GM12873 (cell line): ENCODE measurements at regions not wholly inside any gene's neighbourhood (a gene's known extent, or its start where the extent isn't known, plus 50 kb on each side); places are given as distances from the start of the nearest gene placed in this dataset.

Source experiments
- TF ChIP-seq, protein P1 (sequence below): IDR thresholded peaks from 2 replicates; pipeline ENCODE4 v1.5.1; 2012; ENCODE audit warnings: low read depth, mild to moderate bottlenecking, moderate library complexity, low read length, control low read depth; ENCODE audit not compliant: insufficient read depth; ENCODE audit errors: missing control alignments

DNA sequence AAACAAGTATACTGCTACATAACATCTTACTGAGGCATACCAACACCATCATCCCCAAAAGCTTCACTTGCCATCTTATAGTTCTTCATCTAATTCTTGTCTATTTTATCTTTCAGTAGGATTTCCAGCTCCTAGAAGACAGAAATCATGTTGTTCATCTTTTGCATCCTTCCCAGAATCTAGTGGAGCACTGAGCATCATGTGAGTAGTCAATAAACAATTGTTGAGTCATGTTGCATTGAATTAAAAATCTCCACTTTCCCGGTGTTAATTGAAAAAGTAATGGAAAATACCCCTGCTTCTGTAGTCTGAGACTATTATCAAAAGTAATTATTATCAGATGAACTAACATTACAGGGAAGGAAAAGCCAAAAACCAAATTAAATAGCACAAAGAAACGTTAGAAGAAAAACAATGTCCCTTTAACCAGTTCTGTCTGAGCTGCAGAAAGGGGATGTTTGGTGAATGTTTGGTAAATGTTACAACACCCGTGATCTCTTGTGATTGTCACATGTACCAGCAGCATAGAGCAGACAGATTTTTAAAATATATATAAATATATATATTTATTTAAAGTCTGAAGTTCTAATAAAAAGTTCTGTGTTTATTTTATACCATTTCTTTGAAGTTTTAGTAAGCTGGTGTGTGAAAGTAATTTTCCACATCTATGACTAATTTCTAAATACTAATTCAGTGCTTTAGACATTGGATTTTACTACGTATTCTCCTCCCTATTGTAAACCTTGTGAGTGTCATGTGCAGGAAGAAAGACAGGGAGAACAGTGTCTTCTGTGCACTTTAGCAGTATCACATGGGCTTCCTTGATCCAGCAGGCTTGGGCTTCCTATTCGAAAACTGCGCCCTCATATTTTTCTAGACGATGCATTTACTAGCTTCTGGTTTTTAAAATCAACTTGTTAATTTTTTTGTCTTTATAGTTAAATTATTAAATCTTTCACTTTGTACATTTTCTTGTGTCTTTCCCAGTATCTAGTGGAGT, 85.6 kb downstream of the RAP2B start:
- TF ChIP-seq, protein P1, sequence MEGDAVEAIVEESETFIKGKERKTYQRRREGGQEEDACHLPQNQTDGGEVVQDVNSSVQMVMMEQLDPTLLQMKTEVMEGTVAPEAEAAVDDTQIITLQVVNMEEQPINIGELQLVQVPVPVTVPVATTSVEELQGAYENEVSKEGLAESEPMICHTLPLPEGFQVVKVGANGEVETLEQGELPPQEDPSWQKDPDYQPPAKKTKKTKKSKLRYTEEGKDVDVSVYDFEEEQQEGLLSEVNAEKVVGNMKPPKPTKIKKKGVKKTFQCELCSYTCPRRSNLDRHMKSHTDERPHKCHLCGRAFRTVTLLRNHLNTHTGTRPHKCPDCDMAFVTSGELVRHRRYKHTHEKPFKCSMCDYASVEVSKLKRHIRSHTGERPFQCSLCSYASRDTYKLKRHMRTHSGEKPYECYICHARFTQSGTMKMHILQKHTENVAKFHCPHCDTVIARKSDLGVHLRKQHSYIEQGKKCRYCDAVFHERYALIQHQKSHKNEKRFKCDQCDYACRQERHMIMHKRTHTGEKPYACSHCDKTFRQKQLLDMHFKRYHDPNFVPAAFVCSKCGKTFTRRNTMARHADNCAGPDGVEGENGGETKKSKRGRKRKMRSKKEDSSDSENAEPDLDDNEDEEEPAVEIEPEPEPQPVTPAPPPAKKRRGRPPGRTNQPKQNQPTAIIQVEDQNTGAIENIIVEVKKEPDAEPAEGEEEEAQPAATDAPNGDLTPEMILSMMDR: no peak

DNA sequence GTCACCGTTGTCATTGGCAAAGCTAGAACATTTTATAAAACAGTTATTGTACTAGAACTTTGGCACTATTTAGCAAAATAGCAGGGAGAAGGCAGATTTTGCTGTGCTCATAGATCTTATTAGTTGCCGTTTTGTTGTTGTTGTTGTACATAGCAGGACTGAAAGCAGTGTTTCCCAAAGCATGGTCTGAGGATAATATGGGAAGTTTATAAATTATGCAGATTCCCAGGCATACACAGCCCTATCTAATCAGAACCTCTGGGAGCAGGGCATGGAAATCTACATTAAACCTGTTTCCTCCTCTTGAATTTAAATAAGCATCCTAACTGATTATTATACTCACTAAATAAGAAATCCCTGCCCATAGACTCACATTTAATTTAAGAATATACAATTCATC, 87.9 kb downstream of the RAP2B start:
- TF ChIP-seq, protein P1: no peak

DNA sequence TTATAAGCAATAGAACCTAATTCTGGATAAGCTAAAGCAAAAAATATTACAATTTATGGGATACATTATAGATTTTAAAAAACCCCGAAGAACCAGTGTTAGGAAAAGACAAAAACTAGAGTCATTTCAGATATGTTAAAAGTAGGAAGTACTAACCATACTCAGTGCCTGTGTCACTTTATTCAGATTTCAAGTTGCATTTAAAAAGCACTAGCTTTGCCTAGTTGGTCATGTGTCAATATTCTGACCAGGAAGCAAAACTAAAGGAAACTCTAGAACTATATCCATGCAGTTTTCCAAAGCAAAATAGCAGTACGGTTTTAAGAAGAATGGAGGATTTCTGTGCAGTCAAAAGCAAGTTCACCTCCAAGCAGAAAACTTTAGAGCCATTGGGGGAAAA, 88.4 kb downstream of the RAP2B start:
- TF ChIP-seq, protein P1: no peak

DNA sequence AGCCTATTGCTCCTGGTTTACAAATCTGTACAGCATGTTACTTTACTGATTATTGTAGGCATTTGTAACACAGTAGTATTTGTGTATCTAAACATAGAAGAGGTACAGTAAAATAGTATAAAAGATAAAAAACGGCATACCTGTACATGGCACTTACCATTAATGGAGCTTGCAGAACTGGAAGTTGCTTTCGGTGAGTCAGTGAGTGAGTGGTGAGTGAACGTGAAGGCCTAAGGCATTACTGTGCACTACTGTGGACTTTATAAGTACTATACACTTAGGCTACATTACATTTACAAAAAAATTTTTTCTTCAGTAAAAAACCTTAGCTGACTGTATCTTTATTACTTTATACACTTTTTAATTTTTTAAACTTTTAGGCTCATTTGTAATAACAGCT, 90.9 kb downstream of the RAP2B start:
- TF ChIP-seq, protein P1: no peak

DNA sequence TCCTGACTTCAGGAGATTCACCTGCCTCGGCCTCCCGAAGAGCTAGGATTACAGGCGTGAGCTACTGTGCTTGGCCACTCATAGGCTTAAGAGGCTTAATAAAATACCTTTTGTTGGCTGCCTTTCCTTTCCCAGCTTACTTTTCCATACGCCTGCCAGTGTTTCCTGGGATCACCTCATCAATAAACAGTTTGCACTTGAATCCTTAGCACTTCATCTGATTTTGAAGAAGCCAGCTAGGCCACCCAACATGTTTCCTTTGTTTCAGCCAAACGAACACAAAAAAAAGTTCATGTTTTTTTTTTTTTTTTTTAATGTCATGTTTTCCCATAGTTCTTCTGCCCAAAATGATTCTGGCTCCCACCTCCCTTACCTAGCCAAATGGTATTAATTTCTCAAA, 92.3 kb downstream of the RAP2B start:
- TF ChIP-seq, protein P1: no peak

DNA sequence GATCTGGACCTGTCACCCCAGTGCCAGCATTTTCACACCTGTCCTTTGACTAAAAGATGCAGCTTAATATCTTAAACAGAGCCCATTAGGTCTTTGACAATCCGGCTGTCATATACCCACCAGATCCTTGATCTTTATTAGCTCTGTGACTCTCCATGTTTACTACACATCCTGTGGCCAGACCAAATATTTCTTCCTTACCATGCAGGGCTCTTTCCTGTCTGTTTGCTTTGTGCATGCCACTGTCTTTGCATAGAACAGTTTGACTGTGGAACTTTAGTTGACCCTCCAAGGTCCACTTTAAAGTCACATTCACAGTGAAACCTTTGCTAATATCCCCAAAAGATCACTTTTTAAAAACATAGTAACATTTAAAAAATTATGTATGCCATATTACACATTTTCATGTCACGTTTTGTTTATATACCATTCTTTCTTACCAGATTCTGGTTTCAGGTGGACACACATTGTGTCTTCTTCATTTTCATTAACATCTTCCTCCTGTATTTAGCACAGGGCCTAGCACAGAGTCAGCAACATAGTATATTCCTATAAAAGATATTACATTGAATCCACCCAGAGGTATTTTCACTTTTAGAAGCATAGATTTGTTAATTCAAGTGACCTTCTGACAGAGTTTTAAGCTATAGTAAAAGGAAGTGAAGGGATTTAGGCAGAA, 95.8 kb downstream of the RAP2B start:
- TF ChIP-seq, protein P1: no peak

DNA sequence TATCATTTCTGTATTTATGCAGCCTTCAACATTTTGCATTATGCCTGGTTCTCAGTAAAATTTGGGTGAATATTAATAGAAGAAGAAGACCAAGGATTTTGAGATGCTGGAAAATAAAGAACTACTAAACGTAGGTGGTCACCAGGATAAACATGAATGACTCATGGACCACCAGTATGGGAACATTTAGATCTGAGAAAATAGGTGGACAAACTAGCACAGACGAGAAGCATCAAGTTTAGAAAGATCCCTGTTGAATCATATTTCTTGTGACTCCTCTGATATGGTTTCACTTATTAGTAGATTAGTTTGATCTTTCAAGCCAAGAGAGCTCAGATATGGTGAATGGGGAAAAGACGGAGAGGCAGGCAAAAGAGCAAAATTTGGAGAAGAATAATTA, 97.9 kb downstream of the RAP2B start:
- TF ChIP-seq, protein P1: no peak
